ENCODE measurements at regions not wholly inside any gene's neighbourhood (a gene's known extent, or its start where the extent isn't known, plus 50 kb on each side); places are given as distances from the start of the nearest gene placed in this dataset.

DNA sequence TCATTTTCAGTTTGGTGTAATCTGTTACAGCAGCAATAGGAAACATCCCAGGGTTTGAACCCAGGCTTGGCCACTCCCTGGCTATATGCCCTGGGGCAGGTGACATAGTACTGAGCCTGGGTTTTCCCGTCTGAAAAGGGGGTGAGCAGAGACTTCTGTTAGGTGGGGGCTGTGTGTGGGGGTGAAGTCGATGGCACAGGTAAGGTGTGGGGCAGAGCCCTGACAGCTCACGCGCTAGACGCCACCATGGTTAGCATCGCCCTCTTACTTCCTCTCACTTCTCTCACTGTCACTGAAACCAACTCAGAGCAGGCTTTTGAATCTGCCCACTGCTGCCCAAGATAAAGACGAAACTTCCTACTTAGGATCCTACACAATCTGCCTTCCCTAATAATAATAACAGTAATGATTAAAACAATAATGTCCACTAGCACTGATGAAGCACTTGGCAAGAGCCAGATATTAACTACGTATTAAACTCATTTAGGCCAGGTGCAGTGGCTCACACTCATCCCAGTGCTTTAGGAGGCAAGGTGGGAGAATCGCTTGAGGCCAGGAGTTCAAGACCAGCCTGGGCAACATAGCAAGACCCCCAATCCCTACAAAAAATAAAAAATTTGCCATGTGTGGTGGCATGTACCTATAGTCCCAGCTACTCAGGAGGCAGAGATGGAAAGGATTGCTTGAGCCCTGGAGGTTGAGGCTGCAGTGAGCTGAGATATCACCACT, 117.9 kb upstream of the PTPN1 start:
- no peaks in the 10 kb centered on the region for H3K9me1 ChIP-seq (replicated peaks; ENCODE audit: control insufficient read depth, extremely low read depth, insufficient read depth, low read length)
- H3K9ac ChIP-seq (replicated peaks; ENCODE audit: extremely low read depth, insufficient read depth, low read length): no peak overlapping the region
- BruUV-seq (replicated peaks): no TSS peak
- no peaks in the 10 kb centered on the region for H3K9me3 ChIP-seq (replicated peaks; ENCODE audit: control insufficient read depth, insufficient read depth, low read length)
- no peak overlapping the region for H3K4me3 ChIP-seq (replicated peaks in 1 of 3; ENCODE audit: insufficient read depth in 1 of 3, low read depth in 1 of 3, low read length in 3 of 3)
- dilution Hi-C loops (cut with MboI; ENCODE audit: extremely low pct_ligation_motif_present, low sequenced_read_pairs): no loop called here
- H3K4me1 ChIP-seq (ENCODE audit: control insufficient read depth, extremely low read depth, insufficient read depth, low read length): peaks cover 6% of the 10 kb centered on the region
- intact Hi-C loops (cut with micrococcal nuclease): no loop called here
- H3K4me2 ChIP-seq (ENCODE audit: insufficient read depth, low read length): no peak overlapping the region
- ChIA-PET POLR2A (no interaction called here), CTCF (no interaction called here)
- FAIRE-seq (no peak), DNase-seq (ENCODE audit: low read depth, low spot score) (no peak)
- no peaks in the 10 kb centered on the region for H3K27me3 ChIP-seq (ENCODE audit: control insufficient read depth in 2 of 2, insufficient read depth in 2 of 2, low read length in 2 of 2)
- no peak overlapping the region for H2AFZ ChIP-seq (ENCODE audit: low read depth, low read length)
- H3K79me2 ChIP-seq (ENCODE audit: control insufficient read depth, insufficient read depth, low read length): no peaks in the 10 kb centered on the region
- H4K20me1 ChIP-seq (replicated peaks; ENCODE audit: control insufficient read depth, extremely low read depth, insufficient read depth, low read length): no peaks in the 10 kb centered on the region
- no peak for TF ChIP-seq GATA2 (IDR thresholded peaks at IDR 0.05; ENCODE audit: insufficient read depth, insufficient read length, low read depth, low read length)
- TF ChIP-seq POLR2A (IDR thresholded peaks at IDR 0.05; ENCODE audit: low read depth, low read length): no peak
- no peak for TF ChIP-seq EZH2 (IDR thresholded peaks at IDR 0.05; ENCODE audit: borderline replicate concordance, low read depth, low read length, severe bottlenecking)
- TF ChIP-seq MYC (IDR thresholded peaks at IDR 0.05; ENCODE audit: low read depth, low read length): no peak
- TF ChIP-seq MAX (IDR thresholded peaks at IDR 0.05; ENCODE audit: insufficient read depth, insufficient read length): no peak
- no peak for TF ChIP-seq FOS (IDR thresholded peaks at IDR 0.05; ENCODE audit: borderline replicate concordance, insufficient read depth, low read length)
- TF ChIP-seq POLR2AphosphoS5 (IDR thresholded peaks at IDR 0.05; ENCODE audit: insufficient read depth, low read depth, low read length): no peak
- TF ChIP-seq JUN (IDR thresholded peaks at IDR 0.05; ENCODE audit: borderline replicate concordance, insufficient read depth, insufficient read length, low read depth): no peak
- TF ChIP-seq, protein P1, sequence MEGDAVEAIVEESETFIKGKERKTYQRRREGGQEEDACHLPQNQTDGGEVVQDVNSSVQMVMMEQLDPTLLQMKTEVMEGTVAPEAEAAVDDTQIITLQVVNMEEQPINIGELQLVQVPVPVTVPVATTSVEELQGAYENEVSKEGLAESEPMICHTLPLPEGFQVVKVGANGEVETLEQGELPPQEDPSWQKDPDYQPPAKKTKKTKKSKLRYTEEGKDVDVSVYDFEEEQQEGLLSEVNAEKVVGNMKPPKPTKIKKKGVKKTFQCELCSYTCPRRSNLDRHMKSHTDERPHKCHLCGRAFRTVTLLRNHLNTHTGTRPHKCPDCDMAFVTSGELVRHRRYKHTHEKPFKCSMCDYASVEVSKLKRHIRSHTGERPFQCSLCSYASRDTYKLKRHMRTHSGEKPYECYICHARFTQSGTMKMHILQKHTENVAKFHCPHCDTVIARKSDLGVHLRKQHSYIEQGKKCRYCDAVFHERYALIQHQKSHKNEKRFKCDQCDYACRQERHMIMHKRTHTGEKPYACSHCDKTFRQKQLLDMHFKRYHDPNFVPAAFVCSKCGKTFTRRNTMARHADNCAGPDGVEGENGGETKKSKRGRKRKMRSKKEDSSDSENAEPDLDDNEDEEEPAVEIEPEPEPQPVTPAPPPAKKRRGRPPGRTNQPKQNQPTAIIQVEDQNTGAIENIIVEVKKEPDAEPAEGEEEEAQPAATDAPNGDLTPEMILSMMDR (IDR thresholded peaks at IDR 0.05; ENCODE audit: extremely low read depth in 1 of 2, insufficient read depth in 1 of 2, low read depth in 1 of 2, low read length in 2 of 2): no peak
- no peaks in the 10 kb centered on the region for H3K36me3 ChIP-seq (ENCODE audit: control insufficient read depth in 2 of 2, extremely low read depth in 1 of 2, insufficient read depth in 2 of 2, low read length in 2 of 2)
- H3K27ac ChIP-seq (ENCODE audit: insufficient read depth, low read depth, low read length): no peak overlapping the region

All from endothelial cell of umbilical vein (primary cell).